ENCODE measurements at regions not wholly inside any gene's neighbourhood (a gene's known extent, or its start where the extent isn't known, plus 50 kb on each side); places are given as distances from the start of the nearest gene placed in this dataset.
A peak's percentile ranks its signal among the peaks of the same experiment; 100 is the strongest.

- Histone ChIP-seq H3K4me2 (ENCODE audit: low read depth, low read length) (no peak overlapping the region), H3K4me1 (ENCODE audit: low read length) (peaks cover 12% of the 10 kb centered on the region), H3K27me3 (replicated peaks; ENCODE audit: insufficient read depth, low read length) (no peaks in the 10 kb centered on the region), H2AFZ (ENCODE audit: low read length) (no peak overlapping the region), H3K27ac (ENCODE audit: low read length) (no peak overlapping the region), H3K36me3 (replicated peaks; ENCODE audit: insufficient read depth, low read length) (no peaks in the 10 kb centered on the region), H4K20me1 (ENCODE audit: insufficient read depth, low read length) (no peaks in the 10 kb centered on the region), H3K9me3 (replicated peaks; ENCODE audit: insufficient read depth, low read length) (no peaks in the 10 kb centered on the region), H3K4me3 (ENCODE audit: low read length) (no peak overlapping the region), H3K9ac (ENCODE audit: low read length) (no peak overlapping the region), H3F3A (ENCODE audit: insufficient read depth, low read length) (no peaks in the 10 kb centered on the region), H3K79me2 (ENCODE audit: low read length) (no peaks in the 10 kb centered on the region), H3K9me2 (replicated peaks; ENCODE audit: insufficient read depth, low read length) (no peaks in the 10 kb centered on the region)
- TF ChIP-seq EZH2phosphoT487 (IDR thresholded peaks at IDR 0.05; ENCODE audit: low read length) (no peak), EZH2 (optimal IDR thresholded peaks at IDR 0.05; ENCODE audit: low read depth, low read length) (no peak), CTCF (IDR thresholded peaks at IDR 0.05; ENCODE audit: low read length) (no peak)
- DNase-seq, result no peak
Observed at GRCh38 chr2:64315291-64315960, 138.5 kb upstream of the LGALSL start.

DNA sequence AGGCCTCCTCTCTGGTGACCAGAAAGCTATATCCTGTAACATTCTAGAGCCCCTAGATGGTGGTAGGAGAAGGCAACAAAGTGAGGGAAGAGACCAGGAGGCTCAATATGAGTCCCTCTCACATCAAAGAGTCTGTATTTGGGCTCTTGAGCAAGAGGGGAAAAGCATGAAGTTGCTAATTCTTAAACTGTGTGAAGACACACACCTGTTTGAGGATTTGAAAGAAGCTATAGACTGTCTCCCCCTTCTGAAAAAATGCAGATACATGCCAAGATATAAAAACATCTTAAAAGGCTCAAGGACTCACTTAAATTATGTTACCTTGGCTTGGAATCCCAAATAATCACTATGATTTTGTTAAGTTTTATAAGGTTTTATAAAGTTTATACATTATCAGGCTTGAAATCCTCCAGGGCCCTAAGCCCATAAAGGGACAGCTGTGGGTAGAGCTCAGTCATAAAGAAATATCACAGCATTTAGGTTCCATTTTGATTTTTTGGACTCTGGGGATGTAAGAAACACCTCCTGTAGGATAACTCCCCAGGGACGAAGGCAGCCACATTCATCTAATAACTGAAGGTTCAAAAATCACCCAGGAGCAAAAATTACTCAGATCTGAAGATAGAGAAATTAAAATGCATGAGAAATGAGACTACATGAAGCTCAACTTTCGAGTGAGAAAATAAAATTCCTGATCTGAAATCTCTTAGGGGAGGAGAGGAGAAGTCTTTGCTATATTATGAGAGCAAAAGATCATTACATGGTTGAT is 136.1 kb upstream of the LGALSL start:
- H4K20me1 ChIP-seq (ENCODE audit: insufficient read depth, low read length), result no peaks in the 10 kb centered on the region
- TF ChIP-seq EZH2 (optimal IDR thresholded peaks at IDR 0.05; ENCODE audit: low read depth, low read length), result no peak
- no peak for TF ChIP-seq EZH2phosphoT487 (IDR thresholded peaks at IDR 0.05; ENCODE audit: low read length)
- TF ChIP-seq CTCF (IDR thresholded peaks at IDR 0.05; ENCODE audit: low read length), result peak; percentile 34
- no peak for DNase-seq
- H2AFZ ChIP-seq (ENCODE audit: low read length), result no peak overlapping the region
- no peaks in the 10 kb centered on the region for H3K36me3 ChIP-seq (replicated peaks; ENCODE audit: insufficient read depth, low read length)
- no peaks in the 10 kb centered on the region for H3K27me3 ChIP-seq (replicated peaks; ENCODE audit: insufficient read depth, low read length)
- peaks cover 12% of the 10 kb centered on the region for H3K4me1 ChIP-seq (ENCODE audit: low read length)
- no peak overlapping the region for H3K4me2 ChIP-seq (ENCODE audit: low read depth, low read length)
- no peak overlapping the region for H3K9ac ChIP-seq (ENCODE audit: low read length)
- no peaks in the 10 kb centered on the region for H3K9me3 ChIP-seq (replicated peaks; ENCODE audit: insufficient read depth, low read length)
- no peak overlapping the region for H3K27ac ChIP-seq (ENCODE audit: low read length)
- no peaks in the 10 kb centered on the region for H3K79me2 ChIP-seq (ENCODE audit: low read length)
- no peaks in the 10 kb centered on the region for H3F3A ChIP-seq (ENCODE audit: insufficient read depth, low read length)
- H3K4me3 ChIP-seq (ENCODE audit: low read length), result no peak overlapping the region
- no peaks in the 10 kb centered on the region for H3K9me2 ChIP-seq (replicated peaks; ENCODE audit: insufficient read depth, low read length)

GRCh38 chr2:64318476-64318748 is 135.6 kb upstream of the LGALSL start:
- Histone ChIP-seq H3K9ac (ENCODE audit: low read length) (no peak overlapping the region), H3K4me2 (ENCODE audit: low read depth, low read length) (no peak overlapping the region), H3K79me2 (ENCODE audit: low read length) (no peaks in the 10 kb centered on the region), H3F3A (ENCODE audit: insufficient read depth, low read length) (no peaks in the 10 kb centered on the region), H3K4me1 (ENCODE audit: low read length) (peaks cover 12% of the 10 kb centered on the region), H4K20me1 (ENCODE audit: insufficient read depth, low read length) (no peaks in the 10 kb centered on the region), H3K9me2 (replicated peaks; ENCODE audit: insufficient read depth, low read length) (no peaks in the 10 kb centered on the region), H3K4me3 (ENCODE audit: low read length) (no peak overlapping the region), H3K36me3 (replicated peaks; ENCODE audit: insufficient read depth, low read length) (no peaks in the 10 kb centered on the region), H3K27ac (ENCODE audit: low read length) (no peak overlapping the region), H3K9me3 (replicated peaks; ENCODE audit: insufficient read depth, low read length) (no peaks in the 10 kb centered on the region), H2AFZ (ENCODE audit: low read length) (no peak overlapping the region), H3K27me3 (replicated peaks; ENCODE audit: insufficient read depth, low read length) (no peaks in the 10 kb centered on the region)
- no peak for DNase-seq
- TF ChIP-seq EZH2 (optimal IDR thresholded peaks at IDR 0.05; ENCODE audit: low read depth, low read length), result no peak
- TF ChIP-seq CTCF (IDR thresholded peaks at IDR 0.05; ENCODE audit: low read length), result no peak
- TF ChIP-seq EZH2phosphoT487 (IDR thresholded peaks at IDR 0.05; ENCODE audit: low read length), result no peak
